Endodermal cell (in vitro differentiated cells): ENCODE measurements at regions not wholly inside any gene's neighbourhood (a gene's known extent, or its start where the extent isn't known, plus 50 kb on each side); places are given as distances from the start of the nearest gene placed in this dataset.

Experiments used
- DNase-seq: peaks from one replicate; pipeline ENCODE4 v3.0.0-alpha.2; 2017
- H3K27ac ChIP-seq: 2 replicates; pipeline ENCODE4 v1.5.1; 2013; ENCODE audit warnings: mild to moderate bottlenecking, low read depth, low read length, moderate library complexity
- H3K27me3 ChIP-seq: 2 replicates; pipeline ENCODE4 v1.6.1; 2013; ENCODE audit warnings: mild to moderate bottlenecking, low read length, moderate library complexity; ENCODE audit not compliant: insufficient read depth, control insufficient read depth, poor library complexity, severe bottlenecking
- H3K36me3 ChIP-seq: 2 replicates; pipeline ENCODE4 v1.7.0; 2013; ENCODE audit warnings: mild to moderate bottlenecking, low read length, moderate library complexity; ENCODE audit not compliant: control insufficient read depth, insufficient read depth
- H3K4me1 ChIP-seq: one replicate; pipeline ENCODE4 v1.7.0; 2013; ENCODE audit warnings: low read length; ENCODE audit not compliant: control insufficient read depth, insufficient read depth
- H3K4me3 ChIP-seq: 2 replicates; pipeline ENCODE4 v1.5.1; 2013; ENCODE audit warnings: mild to moderate bottlenecking, low read length, moderate library complexity
- H3K9ac ChIP-seq: 2 replicates; pipeline ENCODE4 v1.6.1; 2013; ENCODE audit warnings: mild to moderate bottlenecking, low read length, moderate library complexity; ENCODE audit not compliant: poor library complexity, severe bottlenecking; ENCODE audit errors: extremely low read depth
- H3K9me3 ChIP-seq: 2 replicates; pipeline ENCODE4 v1.6.1; 2013; ENCODE audit warnings: mild to moderate bottlenecking, low read length, moderate library complexity; ENCODE audit not compliant: control insufficient read depth
- H3K27ac Mint-ChIP-seq: 2 replicates; pipeline ENCODE4 v1.8.0; 2020; ENCODE audit warnings: mixed read lengths
- H3K27me3 Mint-ChIP-seq: 2 replicates; pipeline ENCODE4 v1.8.0; 2021; ENCODE audit warnings: mild to moderate bottlenecking, mixed read lengths; ENCODE audit not compliant: insufficient read depth
- H3K36me3 Mint-ChIP-seq: 2 replicates; pipeline ENCODE4 v1.8.0; 2020; ENCODE audit warnings: low read depth, mixed read lengths
- H3K4me1 Mint-ChIP-seq: 2 replicates; pipeline ENCODE4 v1.8.0; 2020; ENCODE audit warnings: mixed read lengths
- H3K4me3 Mint-ChIP-seq: 2 replicates; pipeline ENCODE4 v1.8.0; 2020; ENCODE audit warnings: mild to moderate bottlenecking, moderate library complexity, mixed read lengths
- H3K9me3 Mint-ChIP-seq: 2 replicates; pipeline ENCODE4 v1.8.0; 2020; ENCODE audit warnings: mild to moderate bottlenecking, mixed read lengths
- CTCF ChIP-seq: fragments of 200-600 bp; sonication (generic); conservative IDR thresholded peaks from 2 replicates; pipeline ENCODE4 v1.5.0; 2021; ENCODE audit warnings: antibody characterized with exemption, mild to moderate bottlenecking
- WGBS, 2 experiments: methylation state at CpG; one replicate each; pipeline versions ENCODE4 v1.1.5 to v1.1.7; 2013; ENCODE audit warnings: missing lambda C conversion rate in 2 of 2, mixed read lengths in 1 of 2; ENCODE audit not compliant: insufficient coverage in 1 of 2, insufficient read length in 1 of 2; 5-methylcytosine and 5-hydroxymethylcytosine counted together

GRCh38 chr1:214108097-214108446 is 120.3 kb downstream of the PROX1 start:
- Histone ChIP-seq H3K27ac (no peak overlapping the region), H3K9ac (no peak overlapping the region), H3K36me3 (no peaks in the 10 kb centered on the region), H3K4me3 (no peak overlapping the region), H3K27me3 (no peaks in the 10 kb centered on the region), H3K9me3 (peaks cover 11% of the 10 kb centered on the region), H3K4me1 (no peaks in the 10 kb centered on the region)
- peaks cover 4% of the 10 kb centered on the region for H3K9me3 Mint-ChIP-seq
- no peak overlapping the region for H3K27ac Mint-ChIP-seq
- no peak for DNase-seq
- H3K27me3 Mint-ChIP-seq = peaks cover 5% of the 10 kb centered on the region
- H3K36me3 Mint-ChIP-seq = no peaks in the 10 kb centered on the region
- H3K4me1 Mint-ChIP-seq = peaks cover 4% of the 10 kb centered on the region
- no peak overlapping the region for H3K4me3 Mint-ChIP-seq
- no peak for TF ChIP-seq CTCF
- 80 to 92% methylated on average over 1 of the region's 1 CpG for WGBS, 2 experiments

GRCh38 chr1:214111796-214112195 is 124.0 kb downstream of the PROX1 start:
- H3K4me3 Mint-ChIP-seq = no peak overlapping the region
- Histone ChIP-seq H3K4me1 (no peaks in the 10 kb centered on the region), H3K9ac (no peak overlapping the region), H3K27me3 (no peaks in the 10 kb centered on the region), H3K27ac (no peak overlapping the region), H3K9me3 (peaks cover 4% of the 10 kb centered on the region), H3K4me3 (no peak overlapping the region), H3K36me3 (no peaks in the 10 kb centered on the region)
- no peak overlapping the region for H3K27ac Mint-ChIP-seq
- H3K36me3 Mint-ChIP-seq = no peaks in the 10 kb centered on the region
- DNase-seq = no peak
- TF ChIP-seq CTCF = no peak
- H3K9me3 Mint-ChIP-seq = peaks cover 1% of the 10 kb centered on the region
- H3K27me3 Mint-ChIP-seq = peaks cover 16% of the 10 kb centered on the region
- WGBS, 2 experiments = 94 to 98% methylated on average over 6 to 9 of the region's 9 CpGs
- peaks cover 4% of the 10 kb centered on the region for H3K4me1 Mint-ChIP-seq

GRCh38 chr1:214116258-214116657 is 128.5 kb downstream of the PROX1 start:
- H3K36me3 ChIP-seq = no peaks in the 10 kb centered on the region
- no peaks in the 10 kb centered on the region for H3K4me1 ChIP-seq
- peaks cover 18% of the 10 kb centered on the region for H3K9me3 Mint-ChIP-seq
- H3K27me3 Mint-ChIP-seq = peaks cover 30% of the 10 kb centered on the region
- no peak overlapping the region for H3K9ac ChIP-seq
- no peak for DNase-seq
- H3K9me3 ChIP-seq = peaks cover 30% of the 10 kb centered on the region
- no peaks in the 10 kb centered on the region for H3K36me3 Mint-ChIP-seq
- H3K4me1 Mint-ChIP-seq = peaks cover 7% of the 10 kb centered on the region
- TF ChIP-seq CTCF = no peak
- no peak overlapping the region for H3K4me3 ChIP-seq
- H3K27ac ChIP-seq = no peak overlapping the region
- H3K27me3 ChIP-seq = no peaks in the 10 kb centered on the region
- no peak overlapping the region for H3K4me3 Mint-ChIP-seq
- H3K27ac Mint-ChIP-seq = no peak overlapping the region
- 95 to 100% methylated on average over 2 to 3 of the region's 3 CpGs for WGBS, 2 experiments
